ENCODE measurements at regions not wholly inside any gene's neighbourhood (a gene's known extent, or its start where the extent isn't known, plus 50 kb on each side); places are given as distances from the start of the nearest gene placed in this dataset.

DNA sequence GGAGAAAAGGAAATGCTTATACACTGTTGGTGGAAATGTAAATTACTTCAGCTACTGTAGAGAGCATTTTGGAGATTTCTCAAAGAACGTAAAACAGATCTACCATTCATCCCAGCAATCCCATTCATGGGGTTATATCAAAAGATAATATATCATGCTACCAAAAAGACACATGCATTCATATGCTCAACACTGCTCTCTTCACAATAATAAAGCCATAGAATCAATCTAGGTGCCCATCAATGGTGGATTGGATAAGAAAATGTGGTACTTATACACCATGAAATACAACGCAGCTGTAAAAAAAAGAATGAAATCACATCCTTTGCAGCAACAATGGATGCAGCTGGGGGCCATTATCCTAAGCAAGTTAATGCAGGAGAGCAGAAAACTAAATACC is 1487.7 kb upstream of the SEL1L start:
- Histone ChIP-seq H4K20me1 (ENCODE audit: insufficient read depth, low read length) (no peaks in the 10 kb centered on the region), H3K9me2 (ENCODE audit: insufficient read depth, low read length) (no peaks in the 10 kb centered on the region), H3K79me2 (ENCODE audit: insufficient read depth, low read depth, low read length) (no peaks in the 10 kb centered on the region), H2AFZ (ENCODE audit: low read length) (no peak overlapping the region), H3K9me3 (ENCODE audit: low read length) (no peaks in the 10 kb centered on the region), H3K4me2 (ENCODE audit: low read length) (no peak overlapping the region), H3K27ac (ENCODE audit: low read depth, low read length, poor library complexity, severe bottlenecking) (no peak overlapping the region), H3K4me1 (ENCODE audit: insufficient read depth, low read length, poor library complexity, severe bottlenecking) (no peaks in the 10 kb centered on the region), H3K4me3 (ENCODE audit: low read depth, low read length, poor library complexity, severe bottlenecking) (no peak overlapping the region), H3K36me3 (ENCODE audit: insufficient read depth, low read length) (no peaks in the 10 kb centered on the region)
- no TSS peak for BruUV-seq (replicated peaks)
- ChIA-PET CTCF (ENCODE audit: unreplicated experiment) (no interaction called here), POLR2A (no interaction called here)
- TF ChIP-seq EZH2phosphoT487 (IDR thresholded peaks at IDR 0.05; ENCODE audit: borderline replicate concordance, low read depth, low read length): no peak
- TF ChIP-seq, protein P1, sequence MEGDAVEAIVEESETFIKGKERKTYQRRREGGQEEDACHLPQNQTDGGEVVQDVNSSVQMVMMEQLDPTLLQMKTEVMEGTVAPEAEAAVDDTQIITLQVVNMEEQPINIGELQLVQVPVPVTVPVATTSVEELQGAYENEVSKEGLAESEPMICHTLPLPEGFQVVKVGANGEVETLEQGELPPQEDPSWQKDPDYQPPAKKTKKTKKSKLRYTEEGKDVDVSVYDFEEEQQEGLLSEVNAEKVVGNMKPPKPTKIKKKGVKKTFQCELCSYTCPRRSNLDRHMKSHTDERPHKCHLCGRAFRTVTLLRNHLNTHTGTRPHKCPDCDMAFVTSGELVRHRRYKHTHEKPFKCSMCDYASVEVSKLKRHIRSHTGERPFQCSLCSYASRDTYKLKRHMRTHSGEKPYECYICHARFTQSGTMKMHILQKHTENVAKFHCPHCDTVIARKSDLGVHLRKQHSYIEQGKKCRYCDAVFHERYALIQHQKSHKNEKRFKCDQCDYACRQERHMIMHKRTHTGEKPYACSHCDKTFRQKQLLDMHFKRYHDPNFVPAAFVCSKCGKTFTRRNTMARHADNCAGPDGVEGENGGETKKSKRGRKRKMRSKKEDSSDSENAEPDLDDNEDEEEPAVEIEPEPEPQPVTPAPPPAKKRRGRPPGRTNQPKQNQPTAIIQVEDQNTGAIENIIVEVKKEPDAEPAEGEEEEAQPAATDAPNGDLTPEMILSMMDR (conservative IDR thresholded peaks at IDR 0.05; ENCODE audit: low read length): no peak
- DNase-seq (ENCODE audit: low spot score): no peak
- intact Hi-C loops (cut with micrococcal nuclease; ENCODE audit: unreplicated experiment): no loop called here

- no peak overlapping the region for H2AFZ ChIP-seq (ENCODE audit: low read length)
- ChIA-PET CTCF (ENCODE audit: unreplicated experiment) (no interaction called here), POLR2A (no interaction called here)
- H3K4me3 ChIP-seq (ENCODE audit: low read depth, low read length, poor library complexity, severe bottlenecking): no peak overlapping the region
- H4K20me1 ChIP-seq (ENCODE audit: insufficient read depth, low read length): no peaks in the 10 kb centered on the region
- H3K9me2 ChIP-seq (ENCODE audit: insufficient read depth, low read length): no peaks in the 10 kb centered on the region
- no peak for DNase-seq (ENCODE audit: low spot score)
- H3K4me2 ChIP-seq (ENCODE audit: low read length): no peak overlapping the region
- H3K27ac ChIP-seq (ENCODE audit: low read depth, low read length, poor library complexity, severe bottlenecking): no peak overlapping the region
- TF ChIP-seq, protein P1 (conservative IDR thresholded peaks at IDR 0.05; ENCODE audit: low read length): no peak
- H3K9me3 ChIP-seq (ENCODE audit: low read length): no peaks in the 10 kb centered on the region
- intact Hi-C loops (cut with micrococcal nuclease; ENCODE audit: unreplicated experiment): no loop called here
- H3K79me2 ChIP-seq (ENCODE audit: insufficient read depth, low read depth, low read length): no peaks in the 10 kb centered on the region
- no peaks in the 10 kb centered on the region for H3K36me3 ChIP-seq (ENCODE audit: insufficient read depth, low read length)
- H3K4me1 ChIP-seq (ENCODE audit: insufficient read depth, low read length, poor library complexity, severe bottlenecking): no peaks in the 10 kb centered on the region
- BruUV-seq (replicated peaks): no TSS peak
Observed at GRCh38 chr14:83023369-83023768, 1489.7 kb upstream of the SEL1L start.

DNA sequence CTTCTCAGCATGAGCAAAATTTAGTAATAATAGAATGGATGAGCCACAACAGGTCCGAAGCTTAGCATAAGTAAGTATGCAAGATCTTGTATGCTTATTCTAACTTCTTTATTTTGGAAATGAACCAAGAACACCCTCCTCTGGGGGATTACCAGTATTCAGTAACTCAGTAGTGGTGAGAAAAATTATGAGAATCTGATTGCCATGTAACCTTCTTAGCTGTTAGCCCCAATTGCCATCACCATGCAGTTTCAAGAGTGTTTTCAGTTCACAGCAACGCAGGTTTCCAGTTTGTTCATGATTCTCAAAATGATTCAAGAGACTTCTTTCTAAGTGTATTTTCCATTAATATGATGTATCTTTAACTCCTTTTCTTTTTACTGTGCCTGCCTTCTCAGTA is 1507.6 kb upstream of the SEL1L start:
- POLR2A ChIA-PET: no interaction called here
- no TSS peak for BruUV-seq (replicated peaks)
- no peak for DNase-seq (ENCODE audit: low spot score)
- no peaks in the 10 kb centered on the region for H3K9me2 ChIP-seq (ENCODE audit: insufficient read depth, low read length)
- H2AFZ ChIP-seq (ENCODE audit: low read length): no peak overlapping the region
- no peak overlapping the region for H3K27ac ChIP-seq (ENCODE audit: low read depth, low read length, poor library complexity, severe bottlenecking)
- no peaks in the 10 kb centered on the region for H4K20me1 ChIP-seq (ENCODE audit: insufficient read depth, low read length)
- no peak overlapping the region for H3K4me3 ChIP-seq (ENCODE audit: low read depth, low read length, poor library complexity, severe bottlenecking)
- H3K79me2 ChIP-seq (ENCODE audit: insufficient read depth, low read depth, low read length): no peaks in the 10 kb centered on the region
- intact Hi-C loops (cut with micrococcal nuclease; ENCODE audit: unreplicated experiment): no loop called here
- H3K4me1 ChIP-seq (ENCODE audit: insufficient read depth, low read length, poor library complexity, severe bottlenecking): no peaks in the 10 kb centered on the region
- H3K9me3 ChIP-seq (ENCODE audit: low read length): no peaks in the 10 kb centered on the region
- no peak for TF ChIP-seq EZH2phosphoT487 (IDR thresholded peaks at IDR 0.05; ENCODE audit: borderline replicate concordance, low read depth, low read length)
- TF ChIP-seq, protein P1 (conservative IDR thresholded peaks at IDR 0.05; ENCODE audit: low read length): no peak
- no peaks in the 10 kb centered on the region for H3K36me3 ChIP-seq (ENCODE audit: insufficient read depth, low read length)
- CTCF ChIA-PET (ENCODE audit: unreplicated experiment): no interaction called here
- no peak overlapping the region for H3K4me2 ChIP-seq (ENCODE audit: low read length)

Data from OCI-LY7 (cell line).